Stimulated activated CD4-positive, alpha-beta T cell treated with anti-CD3 and anti-CD28 coated beads, Interleukin-15, amount 100 ng/mL, for 1 hour (primary cell): ENCODE measurements at regions not wholly inside any gene's neighbourhood (a gene's known extent, or its start where the extent isn't known, plus 50 kb on each side); places are given as distances from the start of the nearest gene placed in this dataset.

Experiments
- DNase-seq, 2 donors: peaks; one replicate each; pipeline ENCODE4 v3.0.0-alpha.2; 2020; ENCODE audit warnings: low read depth in 1 of 2, low spot score in 1 of 2

DNA sequence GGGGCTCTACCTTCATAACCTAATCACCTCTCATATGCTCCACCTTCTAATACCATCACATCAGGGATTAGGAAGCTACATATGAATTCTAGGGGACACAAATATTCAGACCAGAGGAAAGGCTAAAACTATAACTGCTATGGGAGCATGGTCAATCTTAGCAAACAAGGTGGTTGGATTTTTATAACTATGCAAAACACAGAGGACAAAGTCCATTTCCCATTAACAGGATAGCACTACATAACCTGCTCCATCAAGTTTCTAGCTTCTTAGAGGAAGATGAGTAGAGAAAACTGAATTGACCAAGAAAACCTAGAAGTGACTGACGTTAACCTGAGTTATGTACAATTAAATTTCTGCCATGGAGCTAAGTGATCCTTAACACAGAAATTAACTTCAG, 398.6 kb downstream of the TBL1XR1 start:
- no peak for DNase-seq

DNA sequence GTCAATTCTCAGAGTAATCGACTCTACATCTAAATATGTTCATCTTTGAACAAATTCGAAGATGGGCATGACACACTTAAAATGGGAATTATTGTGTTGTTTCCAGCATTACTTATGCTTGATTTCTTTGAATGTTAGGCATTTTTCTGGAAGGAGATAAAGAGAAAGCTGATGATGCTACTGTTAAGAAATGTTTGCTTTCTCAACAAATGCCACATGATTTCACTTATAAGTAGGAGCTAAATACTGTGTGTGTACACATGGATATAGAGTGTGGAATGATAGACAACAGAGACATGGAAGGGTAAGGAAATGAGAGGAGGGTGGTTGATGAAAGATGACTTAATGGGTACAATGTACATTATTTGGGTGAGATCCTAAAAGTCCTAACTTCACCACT, 400.9 kb downstream of the TBL1XR1 start:
- DNase-seq: no peak

DNA sequence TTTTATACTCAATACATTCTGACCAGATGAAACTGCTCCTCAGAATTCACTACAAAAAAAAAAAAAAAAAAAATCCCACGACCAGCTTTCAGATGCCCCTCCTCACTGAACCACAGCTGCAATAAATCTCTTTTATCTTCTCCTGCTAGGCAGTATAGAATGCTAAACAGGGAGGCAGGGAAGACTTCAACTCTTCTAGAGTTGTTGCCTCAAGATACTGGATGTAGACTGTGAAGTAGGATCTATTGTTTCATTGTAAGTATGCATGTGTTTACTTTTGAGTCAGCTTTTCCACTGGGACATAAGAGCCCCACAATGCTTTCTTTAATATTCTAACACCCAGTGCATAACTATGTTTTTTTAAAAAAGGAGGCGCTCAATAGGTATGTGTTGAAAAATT, 401.4 kb downstream of the TBL1XR1 start:
- DNase-seq: no peak

DNA sequence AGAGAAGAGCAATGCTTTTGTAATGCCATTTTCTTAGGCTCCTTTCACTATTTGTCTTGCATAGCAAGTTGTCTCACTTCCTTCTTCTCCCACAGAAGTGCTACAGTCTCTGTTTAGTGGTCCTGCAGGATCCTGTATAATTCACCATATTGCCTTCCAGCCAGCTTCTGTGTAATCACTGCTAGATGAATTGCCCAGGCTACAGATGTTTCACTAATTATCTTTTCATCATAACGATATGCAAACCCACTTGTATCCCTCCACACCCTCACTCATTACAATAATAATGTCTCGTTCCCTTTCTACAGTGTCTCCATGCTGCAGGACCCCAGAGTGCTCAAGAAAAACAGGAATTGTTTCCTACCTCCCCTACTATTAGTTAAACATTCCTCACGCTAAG, 402.9 kb downstream of the TBL1XR1 start:
- no peak for DNase-seq

DNA sequence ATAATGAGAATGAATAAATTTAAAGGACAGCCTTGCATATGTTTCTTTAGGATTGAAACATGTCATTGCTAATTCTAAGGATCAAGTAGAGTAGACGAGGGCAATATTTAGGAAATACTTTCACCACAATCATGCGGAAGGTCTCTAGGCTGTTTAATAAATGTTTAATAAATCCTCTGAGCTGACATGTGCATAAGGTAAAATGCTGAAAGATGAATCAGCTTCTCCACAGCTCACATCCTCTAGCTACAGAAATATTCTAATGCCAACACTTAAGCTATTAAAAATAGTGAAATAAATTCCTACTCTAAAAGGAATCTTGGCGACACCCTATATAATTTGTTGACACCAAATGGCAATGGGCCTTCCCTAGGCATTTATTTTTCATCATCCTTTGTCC, 407.3 kb downstream of the TBL1XR1 start:
- DNase-seq: no peak

DNA sequence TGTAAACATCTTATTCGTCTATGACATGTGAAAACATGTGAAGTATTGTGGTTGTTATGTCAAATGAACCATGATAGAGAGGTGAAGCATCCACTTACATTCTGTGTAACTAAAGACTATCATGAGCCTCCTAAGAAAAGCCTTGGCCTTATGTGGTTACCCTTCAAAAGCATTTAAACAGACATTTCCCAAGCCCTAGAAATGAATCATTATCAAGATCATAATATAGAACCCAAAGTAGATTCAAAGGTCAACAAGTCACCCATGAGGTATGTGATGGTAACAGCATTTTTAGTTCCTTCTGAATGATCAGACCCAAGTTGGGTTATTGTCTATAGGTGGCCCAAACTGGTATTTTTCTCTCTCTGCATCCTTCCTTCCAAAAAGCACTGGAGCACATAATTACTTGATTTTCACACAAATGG, 408.0 kb downstream of the TBL1XR1 start:
- DNase-seq: no peak

DNA sequence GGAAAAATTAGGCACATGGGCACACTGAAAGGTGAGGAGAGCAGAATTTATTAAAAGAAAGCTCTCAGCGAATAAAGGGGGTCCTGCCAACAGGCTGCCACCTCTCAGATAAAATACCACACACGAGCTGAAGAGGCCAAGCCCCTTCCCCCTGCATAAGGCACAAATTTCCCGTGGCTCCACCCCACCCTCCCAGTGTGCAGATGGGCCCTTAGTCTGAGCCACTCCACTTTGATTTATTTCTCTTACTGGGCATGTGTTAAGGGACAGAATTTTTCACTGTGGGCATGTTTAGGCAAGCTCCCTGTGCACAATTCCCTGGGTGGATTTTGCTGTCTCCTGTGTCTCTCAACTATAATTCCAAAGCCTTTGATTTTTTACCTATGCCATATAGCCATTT, 409.8 kb downstream of the TBL1XR1 start:
- DNase-seq: no peak

DNA sequence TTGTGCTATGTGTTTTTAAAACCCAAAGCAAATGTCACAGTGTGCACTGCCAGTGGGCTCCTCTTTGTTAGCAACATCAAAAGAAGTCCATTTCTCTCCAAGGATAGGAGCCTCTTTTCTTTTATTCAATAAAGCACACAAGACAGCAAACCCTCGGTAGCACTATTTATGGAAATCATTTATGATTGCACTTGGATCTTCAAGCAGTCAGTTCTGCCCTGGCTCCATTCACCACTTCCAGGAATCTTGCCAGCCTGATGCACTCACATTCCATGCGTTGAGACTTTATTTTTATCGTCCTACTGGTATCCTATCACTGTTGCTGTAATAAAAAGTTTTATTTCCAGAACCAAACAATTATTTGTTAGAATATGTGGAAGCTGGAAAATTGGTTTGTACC, 412.1 kb downstream of the TBL1XR1 start:
- DNase-seq: no peak

DNA sequence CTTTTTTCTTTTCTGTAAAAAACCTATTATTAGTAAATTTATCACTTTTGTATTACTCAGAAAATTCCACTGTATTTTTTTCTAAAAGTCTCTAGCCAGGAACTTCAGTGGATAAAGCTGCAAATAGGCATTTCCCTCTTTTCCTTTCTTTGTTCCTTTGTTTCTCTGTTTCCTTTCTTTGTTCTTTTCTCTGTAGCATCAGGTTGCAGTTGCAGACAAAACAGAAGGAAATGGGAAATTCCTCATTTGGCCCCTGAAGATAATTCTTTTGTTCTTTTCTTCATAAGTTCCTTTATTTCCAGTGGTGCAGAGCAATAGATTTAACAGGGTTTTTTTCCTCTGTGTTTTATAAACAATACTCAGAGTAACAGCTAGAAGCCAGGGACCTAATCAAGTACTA, 416.5 kb downstream of the TBL1XR1 start:
- no peak for DNase-seq

DNA sequence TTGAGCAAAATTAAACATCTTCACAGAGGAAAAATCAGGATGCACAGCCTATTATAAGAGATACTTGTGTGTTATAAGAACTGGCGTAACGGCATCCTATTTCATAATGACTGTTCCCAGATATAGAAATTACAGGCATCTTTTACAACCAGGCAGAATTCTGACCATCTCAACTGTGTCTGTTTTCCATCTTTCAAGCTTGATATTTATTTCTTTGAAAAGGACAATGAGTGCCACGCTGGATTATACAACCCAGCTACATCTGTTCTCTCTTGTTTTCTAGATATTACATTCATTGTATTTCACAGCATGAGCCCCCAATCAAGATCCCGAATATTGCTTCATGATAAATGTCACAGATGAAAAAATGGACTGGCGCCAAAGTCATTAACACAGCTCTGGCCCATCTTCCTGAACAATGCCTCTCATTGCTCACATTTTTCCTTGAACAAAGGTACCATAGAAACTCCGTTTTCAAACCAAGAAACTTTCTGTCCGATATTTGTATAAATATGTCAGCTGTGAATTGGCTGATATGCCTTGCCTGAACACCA, 420.6 kb downstream of the TBL1XR1 start:
- DNase-seq: no peak

DNA sequence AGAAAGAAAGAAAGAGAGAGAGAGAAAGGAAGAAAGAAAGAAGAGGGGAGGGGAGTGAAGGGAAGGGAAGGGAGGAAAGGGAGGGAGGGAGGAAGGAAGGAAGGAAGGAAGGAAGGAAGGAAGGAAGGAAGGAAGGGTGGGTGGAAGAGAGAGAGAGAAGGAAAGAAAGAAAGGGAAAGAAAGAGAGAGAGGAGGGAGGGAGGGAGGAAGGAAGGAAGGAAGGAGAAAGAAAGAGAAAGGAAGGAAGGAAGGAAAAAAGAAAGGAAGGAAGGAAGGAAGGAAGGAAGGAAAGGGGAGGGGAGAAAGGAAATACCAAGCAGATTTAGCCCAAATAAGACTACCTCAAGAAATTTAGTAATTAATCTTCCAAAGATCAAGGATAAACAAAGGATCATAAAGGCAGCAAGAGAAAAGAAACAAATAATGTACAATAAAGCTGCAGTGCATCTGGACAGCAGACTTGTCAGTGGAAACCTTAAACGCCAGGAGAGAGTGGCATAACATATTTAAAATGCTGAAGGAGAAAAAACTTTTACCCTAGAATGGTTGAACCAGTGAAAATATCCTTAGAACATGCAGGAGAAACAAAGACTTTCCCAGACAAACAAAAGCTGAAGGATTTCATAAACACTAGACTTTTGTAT, 427.6 kb downstream of the TBL1XR1 start:
- no peak for DNase-seq

DNA sequence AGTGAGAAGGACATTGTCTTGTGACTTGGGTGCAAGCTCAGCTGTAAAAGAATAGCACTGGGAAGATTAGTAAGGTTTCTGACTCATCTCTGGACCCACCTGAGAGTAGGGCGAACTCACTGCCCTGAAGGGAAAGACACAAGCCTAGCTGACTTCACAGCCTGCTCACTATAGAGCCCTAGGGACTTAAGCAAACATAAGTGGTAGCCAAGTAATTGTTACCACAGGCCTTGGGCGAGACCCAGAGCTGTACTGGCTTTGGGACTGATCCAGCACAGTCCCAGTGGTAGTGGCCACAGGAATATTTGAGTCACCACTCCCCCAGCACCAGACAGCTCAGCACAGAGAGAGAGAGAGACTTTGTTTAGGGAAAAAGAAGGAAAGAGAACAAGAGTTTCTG, 429.9 kb downstream of the TBL1XR1 start:
- DNase-seq: no peak

DNA sequence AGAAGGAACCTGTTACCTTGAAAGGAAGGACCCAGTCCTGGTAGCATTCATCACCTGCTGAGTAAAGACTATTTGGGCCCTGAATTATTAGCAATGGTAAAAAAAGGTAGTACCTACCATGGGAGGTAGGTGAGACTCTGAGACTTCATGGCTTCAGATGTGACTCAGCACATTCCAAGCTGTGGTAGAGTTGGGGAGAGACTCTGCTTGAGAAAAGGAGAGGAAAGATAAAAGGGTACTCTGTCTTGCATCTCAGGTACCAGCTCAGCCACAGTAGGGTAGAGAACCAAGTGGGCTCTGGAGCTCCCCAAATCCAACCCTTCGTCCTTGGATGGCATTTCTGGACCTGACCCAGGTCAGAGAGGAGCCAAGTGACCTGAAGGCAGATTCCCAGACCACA, 430.4 kb downstream of the TBL1XR1 start:
- no peak for DNase-seq

DNA sequence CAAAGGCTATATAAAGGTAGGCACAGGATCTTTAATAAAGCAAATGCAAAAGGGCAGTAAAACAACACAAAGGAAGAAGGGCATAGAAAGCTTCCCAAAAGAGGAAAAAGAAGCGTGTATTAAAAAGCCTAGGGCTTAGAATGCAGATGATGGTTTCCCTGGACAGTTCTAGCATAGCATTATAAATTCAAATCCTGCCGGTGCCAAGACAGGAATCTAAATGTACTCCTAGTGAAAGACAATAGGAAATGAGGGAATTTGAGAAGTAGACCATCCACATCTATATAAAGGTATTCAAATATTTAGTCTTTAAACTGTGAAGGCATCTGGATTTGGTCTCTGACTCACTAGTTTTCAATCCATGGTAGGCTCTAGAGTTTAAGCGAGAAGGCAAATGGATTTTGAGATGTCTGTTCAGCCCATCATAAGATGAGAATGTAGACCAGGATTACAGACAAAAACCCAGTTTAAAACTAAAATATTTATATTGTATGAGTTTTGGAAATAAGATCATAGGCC, 431.8 kb downstream of the TBL1XR1 start:
- DNase-seq: no peak

DNA sequence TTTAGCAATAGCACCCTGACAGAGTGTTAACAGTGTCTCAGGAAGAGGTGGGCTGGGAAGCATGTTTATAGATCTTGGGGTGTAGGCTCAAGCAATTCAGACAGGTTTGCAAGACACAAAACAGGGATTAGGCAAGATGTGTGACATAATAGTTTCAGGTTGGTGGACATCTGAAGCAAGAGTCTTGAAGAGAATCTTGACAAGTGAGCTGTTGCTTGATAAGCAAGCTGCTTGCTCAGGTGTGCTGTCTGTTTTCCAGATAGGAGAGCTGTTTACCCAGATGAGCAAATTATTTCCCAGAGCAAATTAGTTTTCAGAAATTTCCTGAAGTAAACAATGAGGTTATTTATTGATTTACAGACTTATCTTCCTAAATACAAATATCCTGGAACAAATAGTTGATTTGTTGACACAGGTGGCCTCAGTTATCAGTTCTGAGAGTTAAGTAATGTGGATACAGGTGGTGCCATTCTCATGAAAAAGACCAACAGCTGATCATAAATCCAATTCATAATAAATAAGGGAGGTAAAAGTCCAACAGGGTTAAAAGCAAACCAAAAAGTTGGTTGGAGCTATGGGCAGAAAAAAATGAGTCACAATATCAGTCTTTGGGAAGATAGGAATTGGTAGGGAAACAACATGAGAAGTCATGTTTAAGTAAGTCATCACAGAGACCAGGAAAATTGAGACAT, 437.3 kb downstream of the TBL1XR1 start:
- no peak for DNase-seq

DNA sequence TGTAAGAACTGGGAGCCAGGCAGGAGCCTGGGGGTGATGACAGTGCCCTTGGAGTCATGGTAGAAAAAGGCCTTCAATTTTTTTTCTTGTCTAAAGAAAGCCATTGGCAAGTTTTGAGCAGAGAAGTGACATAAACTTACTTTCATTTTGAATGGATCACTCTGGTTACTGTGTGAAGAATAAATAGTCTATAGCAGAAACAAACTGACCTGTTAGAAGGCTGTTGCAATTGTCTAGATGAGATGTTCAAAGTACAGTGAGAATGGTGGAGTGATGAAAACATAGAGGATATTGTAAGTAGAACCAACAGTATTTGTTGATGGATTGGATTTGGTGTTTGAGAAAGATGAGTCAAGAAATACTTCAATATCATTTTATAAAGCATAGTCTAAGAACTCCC, 439.9 kb downstream of the TBL1XR1 start:
- no peak for DNase-seq

DNA sequence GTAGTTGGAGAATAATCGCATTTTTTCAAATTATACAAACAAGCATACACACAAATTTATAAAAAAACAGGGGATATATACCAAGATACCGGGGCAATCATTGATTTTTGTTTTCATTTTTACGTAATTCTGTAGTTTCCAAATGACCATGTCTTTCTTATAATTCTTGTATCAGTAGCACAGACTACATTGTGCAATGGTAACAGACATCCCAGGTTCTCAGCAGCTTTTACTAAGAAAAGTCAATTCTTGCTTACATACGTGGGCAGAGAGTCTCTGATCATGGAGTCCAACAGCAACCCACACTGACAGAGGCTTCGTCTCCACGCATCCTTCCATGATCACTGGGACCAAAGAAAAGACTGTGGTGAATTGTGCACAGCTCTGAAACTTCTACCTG, 441.3 kb downstream of the TBL1XR1 start:
- DNase-seq: no peak

DNA sequence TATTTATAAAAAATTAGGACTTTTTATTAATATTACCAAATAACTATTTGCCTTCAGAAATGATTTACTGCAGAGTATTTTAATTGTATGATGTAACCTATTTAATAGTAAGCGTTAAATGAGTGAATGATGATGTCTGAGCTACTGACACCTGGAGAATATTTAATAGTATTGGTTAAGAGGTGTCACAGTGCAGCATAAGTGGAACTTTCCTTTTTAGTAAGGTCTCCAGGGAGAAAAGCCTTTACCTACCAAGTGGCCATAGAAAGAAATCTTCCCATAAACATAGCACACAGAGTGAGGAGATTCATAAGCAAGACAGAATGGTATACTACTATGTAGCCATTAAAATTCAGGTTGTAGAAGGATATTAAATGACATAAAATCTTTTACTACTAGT, 441.7 kb downstream of the TBL1XR1 start:
- DNase-seq: no peak

DNA sequence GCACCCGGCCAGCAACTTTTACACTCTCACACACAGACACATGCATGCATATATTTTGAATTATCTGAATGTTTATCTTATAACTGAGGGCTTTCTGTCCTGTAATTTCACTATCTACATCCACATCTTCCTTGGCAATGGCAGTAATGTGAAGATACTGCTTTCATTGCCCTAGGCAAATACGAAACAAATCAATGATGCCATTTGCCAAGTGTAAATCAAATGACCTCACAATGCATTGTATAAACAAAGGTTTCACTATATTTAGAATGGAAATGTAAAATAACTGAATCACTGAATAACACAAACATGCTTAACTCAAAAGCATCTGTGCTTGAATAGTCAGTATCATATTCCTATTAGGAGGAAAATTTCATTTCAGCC, 455.6 kb downstream of the TBL1XR1 start:
- DNase-seq: no peak

DNA sequence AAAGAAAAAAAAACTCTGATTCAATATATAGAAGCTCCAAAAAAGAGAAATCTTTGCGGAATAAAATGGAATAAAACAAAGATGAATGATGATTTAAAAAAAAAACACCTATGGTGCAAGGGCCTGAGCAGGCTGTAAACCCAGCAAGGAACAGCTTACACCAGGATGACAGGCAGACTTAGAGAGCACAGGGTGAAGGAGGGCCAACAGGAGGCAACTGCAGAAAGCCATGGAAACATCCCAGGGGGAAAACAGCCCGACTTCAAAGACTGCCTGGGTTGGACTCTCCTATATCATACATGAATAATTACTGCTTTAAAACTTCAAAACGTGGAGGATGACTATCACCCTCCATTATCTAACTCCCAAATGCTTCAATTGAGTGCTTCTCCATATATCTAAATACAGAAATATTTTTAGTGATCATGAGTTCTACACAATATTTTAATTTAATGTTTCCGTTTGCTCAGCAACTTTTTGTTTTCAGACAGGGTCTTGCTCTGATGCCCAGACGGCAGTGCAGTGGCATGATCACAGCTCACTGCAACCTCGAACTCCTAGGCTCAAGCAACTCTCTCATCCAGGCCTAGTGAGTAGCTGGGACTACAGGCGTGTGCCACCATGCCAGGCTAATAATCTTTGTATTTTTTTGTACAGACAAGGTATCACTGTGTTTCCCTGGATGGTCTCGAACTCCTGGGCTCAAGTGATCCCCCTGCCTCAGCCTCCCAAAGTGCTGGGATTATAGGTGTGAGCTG, 456.2 kb downstream of the TBL1XR1 start:
- DNase-seq: no peak

DNA sequence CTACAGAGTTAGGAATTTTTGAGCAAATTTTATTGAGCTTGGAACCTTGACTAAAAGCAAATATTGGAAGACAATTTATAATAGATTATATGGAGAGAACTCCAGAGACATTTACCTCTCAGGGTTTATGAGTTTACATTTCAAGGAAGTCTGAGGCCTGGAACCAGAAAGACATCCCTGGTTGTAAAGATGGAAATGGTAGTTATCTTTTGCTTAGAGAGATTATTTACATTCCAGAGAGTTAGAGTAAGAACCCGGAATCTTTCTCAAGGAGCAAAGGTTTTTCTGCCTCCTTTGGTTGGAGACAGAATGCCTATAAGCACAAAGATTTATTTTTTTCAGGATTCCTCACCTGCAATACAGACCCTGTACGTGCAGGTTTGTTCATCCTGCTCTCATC, 458.1 kb downstream of the TBL1XR1 start:
- DNase-seq: no peak
